IPS-15b (cell line): ENCODE measurements at regions not wholly inside any gene's neighbourhood (a gene's known extent, or its start where the extent isn't known, plus 50 kb on each side); places are given as distances from the start of the nearest gene placed in this dataset.

Experiments used
- H3K27me3 ChIP-seq: one replicate; pipeline ENCODE4 v1.6.1; 2013; ENCODE audit warnings: low read length; ENCODE audit not compliant: control insufficient read depth, insufficient read depth
- H3K36me3 ChIP-seq: one replicate; pipeline ENCODE4 v1.6.1; 2013; ENCODE audit warnings: low read length; ENCODE audit not compliant: control insufficient read depth, insufficient read depth
- H3K4me1 ChIP-seq: one replicate; pipeline ENCODE4 v1.6.1; 2013; ENCODE audit warnings: mild to moderate bottlenecking, low read length; ENCODE audit not compliant: control insufficient read depth, insufficient read depth
- H3K4me3 ChIP-seq: one replicate; pipeline ENCODE4 v1.5.1; 2013; ENCODE audit warnings: low read depth, low read length
- H3K9ac ChIP-seq: one replicate; pipeline ENCODE4 v1.6.1; 2013; ENCODE audit warnings: low read depth, mild to moderate bottlenecking, low read length
- H3K9me3 ChIP-seq: one replicate; pipeline ENCODE4 v1.6.1; 2013; ENCODE audit warnings: mild to moderate bottlenecking, low read length; ENCODE audit not compliant: control insufficient read depth, insufficient read depth

GRCh38 chr16:35497399-35497798, 2038.0 kb downstream of the TP53TG3F start:
- Histone ChIP-seq H3K27me3 (no peaks in the 10 kb centered on the region), H3K36me3 (peaks cover 6% of the 10 kb centered on the region), H3K4me1 (no peaks in the 10 kb centered on the region), H3K9me3 (peaks cover 78% of the 10 kb centered on the region), H3K9ac (no peak overlapping the region), H3K4me3 (no peak overlapping the region)

DNA sequence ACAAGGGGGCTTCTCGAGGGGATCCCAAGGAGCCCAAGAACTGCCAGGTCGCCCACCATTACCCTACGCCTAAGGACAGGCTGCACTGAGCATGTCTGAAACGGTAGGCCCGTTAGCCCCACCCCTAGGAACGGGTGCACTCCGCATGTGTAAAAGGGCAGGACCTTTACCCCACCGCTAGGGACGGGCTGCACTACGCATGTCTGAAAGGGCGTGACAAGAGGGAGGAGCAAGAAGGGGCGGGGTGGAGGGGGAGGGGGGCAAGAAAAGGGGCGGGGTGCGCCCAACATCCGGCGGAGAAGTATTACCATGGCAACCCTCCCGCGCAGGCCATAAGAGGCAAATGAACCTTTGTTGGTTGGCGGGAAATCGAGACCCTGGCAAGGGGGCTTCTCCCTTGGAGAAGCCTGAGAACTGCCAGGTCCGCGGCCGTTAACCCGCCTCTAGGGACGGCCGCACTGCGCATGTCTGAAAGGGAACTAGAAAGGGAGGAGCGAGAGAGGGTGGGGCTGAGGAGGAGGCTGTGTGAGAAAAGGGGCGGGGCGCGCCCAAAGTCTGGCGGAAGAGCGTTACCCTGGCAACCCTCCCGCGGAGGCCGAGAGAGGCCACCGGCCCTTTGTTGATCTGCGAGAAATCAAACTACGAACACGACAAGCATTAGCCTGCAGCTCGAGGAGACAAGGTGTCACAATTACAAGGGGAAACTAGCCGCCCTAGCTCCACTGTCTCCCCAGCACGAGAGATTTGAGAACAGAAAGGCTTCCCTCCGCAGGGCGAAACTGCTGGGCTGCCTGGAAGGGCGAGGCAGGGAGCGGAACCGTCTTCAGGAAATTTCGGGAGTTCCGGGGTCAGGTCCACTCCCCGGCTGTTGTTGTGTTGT, 2046.8 kb downstream of the TP53TG3F start:
- no peak overlapping the region for H3K4me3 ChIP-seq
- H3K9me3 ChIP-seq: peaks cover 51% of the 10 kb centered on the region
- H3K27me3 ChIP-seq: no peaks in the 10 kb centered on the region
- H3K36me3 ChIP-seq: no peaks in the 10 kb centered on the region
- H3K4me1 ChIP-seq: no peaks in the 10 kb centered on the region
- H3K9ac ChIP-seq: no peak overlapping the region

GRCh38 chr16:35506898-35507194, 2047.4 kb downstream of the TP53TG3F start:
- H3K4me3 ChIP-seq: no peak overlapping the region

DNA sequence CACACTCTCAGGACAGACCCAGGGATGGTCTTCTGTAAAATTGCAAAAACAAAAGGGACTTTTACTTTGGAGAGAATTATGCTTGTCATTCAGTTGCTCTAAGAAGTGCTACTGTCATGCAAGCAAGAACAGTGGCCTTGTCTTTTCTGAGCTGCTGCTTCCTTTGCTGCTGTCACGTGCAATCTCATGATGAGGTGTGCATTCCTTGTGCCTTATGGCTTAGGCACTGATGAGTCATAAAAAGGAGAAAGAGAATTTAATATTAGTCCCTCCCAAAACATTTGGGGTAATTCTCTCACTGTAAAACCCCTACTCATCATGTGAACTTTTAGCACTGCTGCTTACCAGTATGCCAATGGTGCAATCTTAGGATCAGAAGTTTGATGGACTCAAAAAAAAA, 2051.3 kb downstream of the TP53TG3F start:
- Histone ChIP-seq H3K9ac (no peak overlapping the region), H3K4me3 (no peak overlapping the region), H3K9me3 (peaks cover 46% of the 10 kb centered on the region), H3K27me3 (no peaks in the 10 kb centered on the region), H3K4me1 (no peaks in the 10 kb centered on the region), H3K36me3 (no peaks in the 10 kb centered on the region)

More at GRCh38 chr16:35506898-35507194, 2047.4 kb downstream of the TP53TG3F start:
- Histone ChIP-seq H3K9me3 (peaks cover 53% of the 10 kb centered on the region), H3K4me1 (no peaks in the 10 kb centered on the region), H3K27me3 (no peaks in the 10 kb centered on the region), H3K9ac (no peak overlapping the region), H3K36me3 (no peaks in the 10 kb centered on the region)

DNA sequence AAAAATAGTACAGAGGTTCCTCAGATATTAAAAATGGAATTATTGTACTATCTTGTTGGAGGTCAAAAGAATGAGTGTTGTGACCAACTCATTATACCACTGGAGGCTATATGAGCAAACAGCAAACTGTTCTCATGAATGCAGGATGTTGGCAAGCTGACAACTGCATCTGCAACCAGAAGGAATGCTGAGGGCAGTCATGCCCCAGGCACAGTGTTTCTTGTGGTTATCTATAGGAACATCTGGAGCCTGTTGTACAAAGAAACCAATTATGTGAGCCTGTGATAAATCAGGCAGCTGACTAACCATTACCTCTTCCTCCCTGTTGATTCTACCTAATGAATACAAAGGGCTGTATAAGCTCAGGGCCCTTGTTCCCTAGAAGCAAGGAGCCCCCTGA, 2057.1 kb downstream of the TP53TG3F start:
- H3K27me3 ChIP-seq: no peaks in the 10 kb centered on the region
- no peaks in the 10 kb centered on the region for H3K36me3 ChIP-seq
- no peaks in the 10 kb centered on the region for H3K4me1 ChIP-seq
- H3K9me3 ChIP-seq: peaks cover 52% of the 10 kb centered on the region
- H3K9ac ChIP-seq: no peak overlapping the region
- no peak overlapping the region for H3K4me3 ChIP-seq

DNA sequence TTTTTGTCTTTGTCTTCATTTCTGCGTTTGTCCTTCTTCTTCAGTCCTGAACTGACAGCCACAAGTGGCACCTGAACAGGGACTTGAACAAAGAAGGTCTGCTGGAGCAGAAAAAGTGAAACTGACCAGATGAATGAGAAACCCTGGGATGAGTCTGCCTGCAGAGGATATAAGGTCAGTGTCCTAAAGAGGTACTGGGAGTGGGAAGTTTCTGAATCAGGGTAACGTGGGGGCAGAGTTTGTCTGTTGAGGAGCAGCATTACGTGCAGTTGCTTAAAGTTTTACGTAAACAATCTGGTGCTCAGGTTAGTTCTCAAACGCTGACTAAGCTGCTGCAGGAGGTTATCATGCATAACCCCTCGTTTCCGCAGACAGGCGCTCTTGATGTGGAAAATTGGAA, 2057.6 kb downstream of the TP53TG3F start:
- no peaks in the 10 kb centered on the region for H3K36me3 ChIP-seq
- H3K9me3 ChIP-seq: peaks cover 50% of the 10 kb centered on the region
- H3K4me1 ChIP-seq: no peaks in the 10 kb centered on the region
- H3K9ac ChIP-seq: no peak overlapping the region
- H3K4me3 ChIP-seq: no peak overlapping the region
- H3K27me3 ChIP-seq: no peaks in the 10 kb centered on the region

DNA sequence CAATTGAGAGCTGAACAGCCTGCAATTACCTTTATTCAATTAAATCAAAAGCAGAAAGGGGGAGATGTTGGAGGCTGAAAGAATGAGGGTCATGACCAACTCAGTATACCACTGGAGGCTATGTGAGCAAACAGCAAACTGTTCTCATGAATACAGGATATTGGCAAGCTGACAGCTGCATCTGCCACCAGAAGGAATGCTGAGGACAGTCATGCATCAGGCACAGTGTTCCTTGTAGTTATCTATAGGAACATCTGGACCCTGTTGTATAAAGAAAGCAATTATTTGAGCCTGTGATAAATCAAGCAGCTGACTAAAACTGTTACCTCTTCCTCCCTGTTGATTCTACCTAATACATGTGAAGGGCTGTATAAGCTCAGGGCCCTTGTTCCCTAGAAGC, 2064.6 kb downstream of the TP53TG3F start:
- no peaks in the 10 kb centered on the region for H3K36me3 ChIP-seq
- no peak overlapping the region for H3K9ac ChIP-seq
- no peaks in the 10 kb centered on the region for H3K27me3 ChIP-seq
- no peaks in the 10 kb centered on the region for H3K4me1 ChIP-seq
- peaks cover 26% of the 10 kb centered on the region for H3K9me3 ChIP-seq
- H3K4me3 ChIP-seq: no peak overlapping the region

- Histone ChIP-seq H3K9me3 (peaks cover 20% of the 10 kb centered on the region), H3K4me1 (no peaks in the 10 kb centered on the region), H3K36me3 (no peaks in the 10 kb centered on the region), H3K27me3 (no peaks in the 10 kb centered on the region), H3K9ac (no peak overlapping the region), H3K4me3 (no peak overlapping the region)
These were observed 2066.7 kb downstream of the TP53TG3F start for GRCh38 chr16:35525979-35526590.

GRCh38 chr16:35532576-35532975, 2073.2 kb downstream of the TP53TG3F start:
- Histone ChIP-seq H3K9me3 (peaks cover 3% of the 10 kb centered on the region), H3K4me3 (no peak overlapping the region), H3K9ac (no peak overlapping the region), H3K4me1 (no peaks in the 10 kb centered on the region), H3K36me3 (no peaks in the 10 kb centered on the region), H3K27me3 (no peaks in the 10 kb centered on the region)

GRCh38 chr16:35533683-35534082, 2074.3 kb downstream of the TP53TG3F start:
- Histone ChIP-seq H3K36me3 (no peaks in the 10 kb centered on the region), H3K9me3 (peaks cover 3% of the 10 kb centered on the region), H3K9ac (no peak overlapping the region), H3K27me3 (no peaks in the 10 kb centered on the region), H3K4me3 (no peak overlapping the region), H3K4me1 (no peaks in the 10 kb centered on the region)

GRCh38 chr16:35543486-35543885, 2084.1 kb downstream of the TP53TG3F start:
- Histone ChIP-seq H3K4me3 (no peak overlapping the region), H3K36me3 (no peaks in the 10 kb centered on the region), H3K4me1 (no peaks in the 10 kb centered on the region), H3K9ac (no peak overlapping the region), H3K27me3 (no peaks in the 10 kb centered on the region), H3K9me3 (peaks cover 5% of the 10 kb centered on the region)

DNA sequence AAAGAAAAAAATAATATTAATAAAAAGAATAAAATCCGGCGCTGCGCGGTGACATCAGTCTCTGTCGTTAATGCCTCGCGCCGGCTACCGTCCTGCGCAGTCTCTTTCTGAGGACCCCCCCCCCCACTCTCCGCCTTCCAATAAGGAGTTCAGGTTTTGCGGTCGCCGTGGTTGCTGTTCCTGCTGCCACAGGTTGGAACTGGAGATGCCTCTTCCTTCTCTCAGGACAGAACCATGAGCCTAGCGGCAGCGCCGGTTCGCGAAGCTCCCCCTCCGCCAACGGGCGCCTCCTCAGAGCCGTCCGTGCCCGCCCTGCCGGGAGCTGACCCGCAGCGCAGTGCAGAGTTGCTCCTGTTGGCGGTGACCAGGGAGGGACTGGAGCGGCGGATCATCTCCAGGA, 2093.4 kb downstream of the TP53TG3F start:
- H3K9me3 ChIP-seq: peaks cover 21% of the 10 kb centered on the region
- H3K36me3 ChIP-seq: no peaks in the 10 kb centered on the region

More for the DNA sequence above, 2093.4 kb downstream of the TP53TG3F start:
- H3K9ac ChIP-seq: no peak overlapping the region
- no peak overlapping the region for H3K4me3 ChIP-seq
- H3K27me3 ChIP-seq: no peaks in the 10 kb centered on the region
- no peaks in the 10 kb centered on the region for H3K4me1 ChIP-seq
